Trophoblast cell (in vitro differentiated cells and primary cell): ENCODE measurements at regions not wholly inside any gene's neighbourhood (a gene's known extent, or its start where the extent isn't known, plus 50 kb on each side); places are given as distances from the start of the nearest gene placed in this dataset.
"Not testable (repeated sequence)": the region's sequence is repeated elsewhere in the genome, so short reads cannot be mapped to it uniquely, and the experiment has no call there.

Source experiments
- DNase-seq, 2 donors: peaks; one replicate each; pipeline ENCODE4 v3.0.0-alpha.2; 2016
- H2AFZ ChIP-seq: 2 replicates; pipeline ENCODE4 v1.6.1; 2013; ENCODE audit warnings: low read length, moderate library complexity, mild to moderate bottlenecking; ENCODE audit not compliant: insufficient read depth, poor library complexity
- H2AK5ac ChIP-seq: 2 replicates; pipeline ENCODE4 v1.6.1; 2013; ENCODE audit warnings: mild to moderate bottlenecking, low read length
- H2BK120ac ChIP-seq: 2 replicates; pipeline ENCODE4 v1.6.1; 2013; ENCODE audit warnings: low read length, mild to moderate bottlenecking, moderate library complexity; ENCODE audit not compliant: insufficient read depth, poor library complexity
- H2BK12ac ChIP-seq: 2 replicates; pipeline ENCODE4 v1.6.1; 2013; ENCODE audit warnings: mild to moderate bottlenecking, low read length, moderate library complexity
- H2BK5ac ChIP-seq: 2 replicates; pipeline ENCODE4 v1.6.1; 2013; ENCODE audit warnings: low read length, low read depth, moderate library complexity, mild to moderate bottlenecking; ENCODE audit not compliant: poor library complexity
- H3K14ac ChIP-seq: 2 replicates; pipeline ENCODE4 v1.6.1; 2013; ENCODE audit warnings: mild to moderate bottlenecking, low read length
- H3K18ac ChIP-seq: 2 replicates; pipeline ENCODE4 v1.6.1; 2013; ENCODE audit warnings: mild to moderate bottlenecking, low read length
- H3K23ac ChIP-seq: 2 replicates; pipeline ENCODE4 v1.6.1; 2013; ENCODE audit warnings: low read length
- H3K27ac ChIP-seq: 2 replicates; pipeline ENCODE4 v1.5.1; 2013; ENCODE audit warnings: low read depth, mild to moderate bottlenecking, inconsistent platforms, low read length, moderate library complexity
- H3K27me3 ChIP-seq: 2 replicates; pipeline ENCODE4 v1.6.1; 2013; ENCODE audit warnings: inconsistent platforms, mild to moderate bottlenecking, low read length, moderate library complexity; ENCODE audit not compliant: insufficient read depth
- H3K36me3 ChIP-seq, 2 experiments: 1 replicate in 1 of 2; 2 replicates in 1 of 2; pipeline ENCODE4 v1.6.1; 2013; ENCODE audit warnings: low read length in 2 of 2, mild to moderate bottlenecking in 2 of 2, moderate library complexity in 1 of 2; ENCODE audit not compliant: insufficient read depth in 2 of 2, control insufficient read depth in 1 of 2
- H3K4ac ChIP-seq: 2 replicates; pipeline ENCODE4 v1.6.1; 2013; ENCODE audit warnings: low read depth, mild to moderate bottlenecking, low read length, moderate library complexity
- H3K4me1 ChIP-seq, 2 experiments: 1 replicate in 1 of 2; 2 replicates in 1 of 2; pipeline ENCODE4 v1.6.1; 2013; ENCODE audit warnings: low read length in 2 of 2, mild to moderate bottlenecking in 2 of 2, moderate library complexity in 1 of 2; ENCODE audit not compliant: insufficient read depth in 2 of 2, control insufficient read depth in 1 of 2
- H3K4me2 ChIP-seq: 2 replicates; pipeline ENCODE4 v1.6.1; 2013; ENCODE audit warnings: inconsistent platforms, mild to moderate bottlenecking, low read length, moderate library complexity
- H3K4me3 ChIP-seq: 2 replicates; pipeline ENCODE4 v1.5.1; 2013; ENCODE audit warnings: mild to moderate bottlenecking, low read depth, low read length, inconsistent platforms
- H3K79me1 ChIP-seq: one replicate; pipeline ENCODE4 v1.6.1; 2013; ENCODE audit warnings: low read length
- H3K79me2 ChIP-seq: 2 replicates; pipeline ENCODE4 v1.6.1; 2013; ENCODE audit warnings: low read length, mild to moderate bottlenecking; ENCODE audit not compliant: control insufficient read depth, insufficient read depth, poor library complexity
- H3K9ac ChIP-seq: 2 replicates; pipeline ENCODE4 v1.6.1; 2013; ENCODE audit warnings: mild to moderate bottlenecking, low read length
- H3K9me3 ChIP-seq: 2 replicates; pipeline ENCODE4 v1.6.1; 2013; ENCODE audit warnings: low read depth, mild to moderate bottlenecking, control low read depth, inconsistent platforms, low read length; ENCODE audit not compliant: insufficient read depth
- H4K12ac ChIP-seq: 2 replicates; pipeline ENCODE4 v1.6.1; 2013; ENCODE audit warnings: low read depth, mild to moderate bottlenecking, low read length, moderate library complexity
- H4K8ac ChIP-seq: 2 replicates; pipeline ENCODE4 v1.6.1; 2013; ENCODE audit warnings: low read depth, mild to moderate bottlenecking, low read length, moderate library complexity
- H4K91ac ChIP-seq: one replicate; pipeline ENCODE4 v1.6.1; 2013; ENCODE audit warnings: low read depth, mild to moderate bottlenecking, low read length, moderate library complexity
- WGBS: extraction: QIAGEN DNeasy Blood & Tissue Kit; methylation state at CpG from one replicate; pipeline ENCODE4 v1.1.7; 2013; ENCODE audit warnings: missing lambda C conversion rate; ENCODE audit not compliant: insufficient read length, insufficient coverage; ENCODE audit errors: extremely low coverage; 5-methylcytosine and 5-hydroxymethylcytosine counted together

DNA sequence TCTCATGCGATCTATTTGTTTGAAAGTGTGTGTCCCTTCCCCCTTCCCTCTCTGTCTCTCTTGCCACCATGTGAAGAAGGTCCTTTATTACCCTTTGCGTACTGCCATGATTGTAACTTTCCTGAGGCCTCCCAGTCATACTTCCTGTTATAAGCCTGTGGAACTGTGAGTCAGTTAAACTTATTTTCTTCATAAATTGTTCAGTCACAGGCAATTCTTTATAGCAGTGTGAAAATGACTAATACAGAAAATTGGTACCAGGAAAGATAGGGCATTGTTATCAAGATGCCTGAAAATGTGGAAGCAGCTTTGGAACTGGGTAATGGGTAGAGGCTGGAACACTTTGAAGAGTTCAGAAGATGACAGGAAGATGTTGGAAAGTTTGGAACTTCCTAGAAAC, 743.7 kb upstream of the NECTIN3 start:
- Histone ChIP-seq H3K79me1 (no peaks in the 10 kb centered on the region), H2BK12ac (no peak overlapping the region), H3K4me1 (no peaks in the 10 kb centered on the region), H3K23ac (no peak overlapping the region), H2AK5ac (no peak overlapping the region), H4K91ac (no peak overlapping the region), H3K27me3 (no peaks in the 10 kb centered on the region), H3K4me3 (no peak overlapping the region), H2AFZ (no peak overlapping the region), H3K79me2 (no peaks in the 10 kb centered on the region), H3K36me3 (no peaks in the 10 kb centered on the region), H3K18ac (no peak overlapping the region), H4K8ac (no peak overlapping the region), H3K4me2 (no peak overlapping the region), H4K12ac (no peak overlapping the region), H2BK120ac (no peak overlapping the region), H2BK5ac (no peak overlapping the region), H3K9me3 (peaks cover 4% of the 10 kb centered on the region), H3K27ac (no peak overlapping the region), H3K4ac (no peak overlapping the region), H3K14ac (no peak overlapping the region), H3K9ac (no peak overlapping the region)
- WGBS: no CpG with 5 or more reads among the region's 2 CpGs
- no peak for DNase-seq

DNA sequence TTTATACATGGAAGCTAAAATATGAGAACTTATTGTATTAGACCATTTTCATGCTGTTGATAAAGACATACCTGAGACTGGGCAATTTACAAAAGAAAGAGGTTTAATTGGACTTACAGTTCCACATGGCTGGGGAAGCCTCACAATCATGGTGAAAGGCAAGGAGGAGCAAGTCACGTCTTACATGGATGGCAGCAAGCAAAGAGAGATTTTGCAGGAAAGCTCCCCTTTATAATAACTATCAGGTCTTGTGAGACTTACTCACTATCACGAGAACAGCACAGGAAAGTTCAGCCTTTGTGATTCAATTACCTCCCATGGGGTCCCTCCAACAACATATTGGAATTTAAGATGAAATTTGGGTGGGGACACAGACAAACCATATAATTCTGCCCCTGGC, 740.1 kb upstream of the NECTIN3 start:
- H3K14ac ChIP-seq, H3K18ac ChIP-seq, H2AK5ac ChIP-seq, H2AFZ ChIP-seq, H3K79me1 ChIP-seq, H3K4me2 ChIP-seq, H2BK120ac ChIP-seq, H3K9ac ChIP-seq, DNase-seq, H4K91ac ChIP-seq, H4K8ac ChIP-seq, H3K27me3 ChIP-seq, H3K9me3 ChIP-seq, H2BK12ac ChIP-seq, H3K27ac ChIP-seq, H3K4me1 ChIP-seq, H4K12ac ChIP-seq, H3K4ac ChIP-seq, H2BK5ac ChIP-seq, H3K4me3 ChIP-seq, H3K23ac ChIP-seq, H3K36me3 ChIP-seq, H3K79me2 ChIP-seq: not testable (repeated sequence)
- WGBS: no CpG with 5 or more reads among the region's 2 CpGs

DNA sequence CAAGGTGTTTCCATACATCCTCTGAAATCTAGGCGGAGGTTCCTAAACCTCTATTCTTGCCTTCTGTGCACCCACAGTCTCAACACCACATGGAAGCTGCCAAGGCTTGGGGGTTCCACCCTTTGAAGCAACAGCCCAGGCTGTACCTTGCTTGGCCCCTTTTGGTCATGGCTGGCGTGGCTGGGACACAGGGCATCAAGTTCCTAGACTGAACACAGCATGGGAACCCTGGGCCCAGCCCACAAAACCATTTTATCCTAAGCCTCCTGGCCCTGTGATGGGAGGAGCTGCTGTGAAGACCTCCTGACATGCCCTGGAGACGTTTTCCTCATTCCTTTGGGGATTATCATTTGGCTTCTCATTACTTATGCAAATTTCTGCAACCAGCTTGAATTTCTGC, 739.0 kb upstream of the NECTIN3 start:
- Histone ChIP-seq H3K9me3 (peaks cover 4% of the 10 kb centered on the region), H3K4me2 (no peak overlapping the region), H4K12ac (no peak overlapping the region), H2AK5ac (no peak overlapping the region), H2BK12ac (no peak overlapping the region), H4K91ac (no peak overlapping the region), H3K9ac (no peak overlapping the region), H3K4me3 (no peak overlapping the region), H3K18ac (no peak overlapping the region), H3K36me3 (no peaks in the 10 kb centered on the region), H3K14ac (no peak overlapping the region), H3K27me3 (no peaks in the 10 kb centered on the region), H3K23ac (no peak overlapping the region), H3K79me2 (no peaks in the 10 kb centered on the region), H3K4ac (no peak overlapping the region), H3K27ac (no peak overlapping the region), H3K79me1 (no peaks in the 10 kb centered on the region), H3K4me1 (no peaks in the 10 kb centered on the region), H2AFZ (no peak overlapping the region), H2BK5ac (no peak overlapping the region), H2BK120ac (no peak overlapping the region), H4K8ac (no peak overlapping the region)
- no CpG with 5 or more reads among the region's 3 CpGs for WGBS
- no peak for DNase-seq

DNA sequence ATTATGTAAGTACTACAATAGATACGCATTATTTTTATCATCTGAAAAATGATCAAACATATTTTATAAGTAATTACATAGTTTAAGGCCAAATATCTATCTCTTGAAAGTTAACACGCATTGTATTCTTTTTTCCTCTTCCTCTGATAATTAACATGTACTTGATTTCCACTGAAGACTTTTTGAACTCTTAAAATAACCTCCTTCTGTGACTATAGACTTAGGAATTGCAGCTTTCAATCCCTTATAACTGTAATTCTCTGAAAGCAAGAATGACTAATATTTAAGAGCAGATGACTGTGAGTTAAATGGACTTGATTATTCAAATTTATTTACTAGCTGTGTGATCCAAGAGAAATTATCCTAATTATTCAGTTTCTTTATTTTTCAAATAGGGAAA, 730.6 kb upstream of the NECTIN3 start:
- Histone ChIP-seq H3K27ac (no peak overlapping the region), H2AK5ac (no peak overlapping the region), H2BK12ac (no peak overlapping the region), H3K79me2 (no peaks in the 10 kb centered on the region), H3K27me3 (no peaks in the 10 kb centered on the region), H3K9ac (no peak overlapping the region), H3K4me1 (peaks cover 0 to 4% of the 10 kb centered on the region in 2 experiments), H3K4me3 (no peak overlapping the region), H3K4ac (no peak overlapping the region), H3K9me3 (no peaks in the 10 kb centered on the region), H4K91ac (no peak overlapping the region), H4K12ac (no peak overlapping the region), H3K23ac (no peak overlapping the region), H4K8ac (no peak overlapping the region), H3K79me1 (peaks cover 4% of the 10 kb centered on the region), H3K18ac (no peak overlapping the region), H2AFZ (no peak overlapping the region), H2BK5ac (no peak overlapping the region), H2BK120ac (no peak overlapping the region), H3K14ac (no peak overlapping the region), H3K4me2 (no peak overlapping the region), H3K36me3 (no peaks in the 10 kb centered on the region)
- WGBS: no CpG with 5 or more reads among the region's 2 CpGs
- DNase-seq: no peak
